Fibroblast of villous mesenchyme (primary cell): ENCODE measurements at regions not wholly inside any gene's neighbourhood (a gene's known extent, or its start where the extent isn't known, plus 50 kb on each side); places are given as distances from the start of the nearest gene placed in this dataset.

Experiments used
- DNase-seq: peaks from one replicate; pipeline ENCODE4 v3.0.0-alpha.2; 2010; ENCODE audit warnings: low read depth
- H3K4me3 ChIP-seq: 2 replicates; pipeline ENCODE4 v1.5.1; 2011; ENCODE audit warnings: low read depth, mild to moderate bottlenecking, low read length
- TF ChIP-seq, protein P1 (sequence below): IDR thresholded peaks from 2 replicates; pipeline ENCODE4 v1.5.1; 2012; ENCODE audit warnings: low read depth, mild to moderate bottlenecking, low read length; ENCODE audit not compliant: insufficient read depth

DNA sequence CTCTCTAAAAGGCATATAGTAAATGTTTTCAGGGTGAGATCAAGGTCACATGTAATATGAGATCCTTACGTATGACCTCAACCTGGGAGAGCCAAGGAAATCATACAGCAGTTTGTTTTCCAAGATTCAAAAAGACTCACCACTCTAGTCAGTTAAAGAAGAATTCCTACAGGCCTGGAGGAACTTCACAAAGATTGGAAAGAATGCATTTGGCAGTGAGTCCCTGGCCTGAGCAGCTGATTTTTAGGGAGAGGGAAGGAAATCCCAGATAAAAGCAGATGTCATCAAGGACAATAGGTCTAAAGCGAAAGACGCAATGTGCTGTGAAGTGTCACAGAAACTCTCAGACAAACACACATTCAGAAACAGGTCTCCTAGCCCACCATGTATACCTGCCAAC is 424.0 kb upstream of the ZNF462 start:
- DNase-seq = no peak
- TF ChIP-seq, protein P1, sequence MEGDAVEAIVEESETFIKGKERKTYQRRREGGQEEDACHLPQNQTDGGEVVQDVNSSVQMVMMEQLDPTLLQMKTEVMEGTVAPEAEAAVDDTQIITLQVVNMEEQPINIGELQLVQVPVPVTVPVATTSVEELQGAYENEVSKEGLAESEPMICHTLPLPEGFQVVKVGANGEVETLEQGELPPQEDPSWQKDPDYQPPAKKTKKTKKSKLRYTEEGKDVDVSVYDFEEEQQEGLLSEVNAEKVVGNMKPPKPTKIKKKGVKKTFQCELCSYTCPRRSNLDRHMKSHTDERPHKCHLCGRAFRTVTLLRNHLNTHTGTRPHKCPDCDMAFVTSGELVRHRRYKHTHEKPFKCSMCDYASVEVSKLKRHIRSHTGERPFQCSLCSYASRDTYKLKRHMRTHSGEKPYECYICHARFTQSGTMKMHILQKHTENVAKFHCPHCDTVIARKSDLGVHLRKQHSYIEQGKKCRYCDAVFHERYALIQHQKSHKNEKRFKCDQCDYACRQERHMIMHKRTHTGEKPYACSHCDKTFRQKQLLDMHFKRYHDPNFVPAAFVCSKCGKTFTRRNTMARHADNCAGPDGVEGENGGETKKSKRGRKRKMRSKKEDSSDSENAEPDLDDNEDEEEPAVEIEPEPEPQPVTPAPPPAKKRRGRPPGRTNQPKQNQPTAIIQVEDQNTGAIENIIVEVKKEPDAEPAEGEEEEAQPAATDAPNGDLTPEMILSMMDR = no peak
- H3K4me3 ChIP-seq = no peak overlapping the region

DNA sequence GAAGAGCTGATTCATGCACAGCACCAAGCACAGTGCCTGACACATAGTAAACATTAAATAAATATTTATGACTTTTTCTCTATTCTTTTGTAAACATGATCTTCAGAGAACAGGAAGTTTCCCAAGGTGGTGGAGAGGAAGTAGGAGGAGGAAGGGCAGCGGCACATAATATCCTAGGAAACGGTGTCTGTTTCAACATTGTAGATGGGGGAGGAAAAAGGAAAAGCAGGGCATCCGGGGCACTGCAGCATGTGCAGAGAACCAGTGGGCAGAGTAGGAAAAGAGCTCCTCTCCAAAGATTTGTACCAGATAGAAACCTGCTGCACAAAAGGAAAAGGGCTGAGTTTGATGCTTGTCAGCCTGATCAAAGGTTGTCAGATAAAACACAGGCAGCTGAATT is 421.7 kb upstream of the ZNF462 start:
- H3K4me3 ChIP-seq = no peak overlapping the region
- TF ChIP-seq, protein P1 = no peak
- no peak for DNase-seq

DNA sequence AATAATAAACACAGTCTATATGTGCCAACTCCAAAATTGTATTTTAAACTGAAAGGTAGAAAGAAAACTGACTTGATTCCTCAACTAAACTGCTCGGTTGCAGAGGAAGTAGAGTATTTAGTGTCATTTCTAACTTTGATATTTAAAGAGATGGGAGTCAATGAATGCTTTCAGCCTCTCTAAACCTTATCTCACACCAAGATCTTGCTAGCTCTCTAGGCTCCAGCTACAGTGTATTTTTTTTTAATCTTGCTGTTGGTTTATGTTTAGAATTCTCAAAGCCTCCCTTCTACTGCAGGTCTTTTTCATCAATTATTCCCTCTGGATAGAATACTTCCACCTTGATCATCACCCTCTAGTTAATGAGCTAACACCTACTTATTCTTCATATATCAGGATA is 419.4 kb upstream of the ZNF462 start:
- H3K4me3 ChIP-seq = no peak overlapping the region
- no peak for DNase-seq
- TF ChIP-seq, protein P1 = no peak

DNA sequence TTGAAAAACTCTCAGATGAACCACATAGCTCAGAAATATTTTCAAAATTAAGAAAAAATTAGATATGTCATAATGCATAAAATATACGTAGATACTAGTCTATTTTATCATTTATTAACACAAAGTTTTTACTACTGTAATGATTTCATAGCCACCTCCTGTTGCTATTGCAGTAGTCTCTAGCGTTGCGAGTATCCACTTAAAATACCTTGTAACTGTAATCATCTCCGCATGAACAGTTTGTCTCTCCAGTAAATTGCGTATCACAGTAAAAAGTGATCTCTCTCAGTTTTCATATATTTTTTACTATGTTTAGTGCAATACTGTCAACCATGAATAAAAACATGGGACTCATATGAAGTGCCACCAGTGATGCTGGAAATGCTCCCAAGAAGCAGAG is 417.9 kb upstream of the ZNF462 start:
- H3K4me3 ChIP-seq = no peak overlapping the region
- TF ChIP-seq, protein P1 = no peak
- no peak for DNase-seq

DNA sequence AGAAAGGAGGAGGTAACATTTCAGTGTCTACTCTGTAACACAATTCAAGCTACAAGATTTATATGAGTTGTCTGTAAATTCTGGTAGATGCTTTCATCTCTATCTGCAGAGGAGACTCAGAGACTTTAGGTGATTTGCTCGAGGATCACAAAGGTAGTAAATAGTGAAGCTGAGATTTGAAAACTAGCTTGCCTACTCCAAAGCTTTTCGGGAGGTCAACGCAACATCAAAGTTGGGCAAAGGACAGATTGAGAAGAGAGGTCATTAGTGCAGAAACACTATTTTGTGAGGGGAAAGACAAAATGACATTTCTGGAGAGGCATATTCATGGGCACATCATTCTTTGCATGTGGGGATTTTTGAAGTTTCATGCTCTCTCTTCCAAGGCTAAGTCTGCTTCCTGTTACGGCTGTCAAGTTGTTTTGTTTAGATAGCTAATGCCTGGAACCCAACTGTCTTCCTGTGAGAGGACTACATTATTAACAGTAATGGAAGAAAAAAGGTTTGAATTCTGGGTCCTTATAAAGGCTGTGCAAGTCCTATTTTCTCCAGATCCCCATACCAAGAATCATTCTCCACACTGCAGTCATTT is 413.5 kb upstream of the ZNF462 start:
- H3K4me3 ChIP-seq = no peak overlapping the region
- DNase-seq = no peak
- TF ChIP-seq, protein P1 = no peak

DNA sequence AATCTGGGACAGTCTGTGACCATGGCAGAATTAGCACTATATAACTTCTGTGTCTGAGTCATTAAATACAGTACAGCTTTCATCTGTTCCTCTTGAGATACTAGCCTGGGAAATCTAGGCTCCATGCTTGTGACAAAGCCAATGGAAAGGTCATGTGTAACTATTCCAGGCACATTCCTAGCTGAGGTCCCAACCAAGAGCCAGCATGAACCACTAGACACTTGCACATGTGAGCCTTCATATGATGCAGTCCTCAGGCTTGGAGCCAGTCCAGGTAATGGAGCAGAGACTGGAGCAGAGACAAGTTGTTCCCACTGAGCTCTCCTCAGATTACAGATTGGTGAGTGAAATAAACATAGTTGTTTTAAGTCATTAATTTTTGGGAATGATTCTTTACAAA is 412.4 kb upstream of the ZNF462 start:
- TF ChIP-seq, protein P1 = no peak
- H3K4me3 ChIP-seq = no peak overlapping the region
- DNase-seq = no peak

DNA sequence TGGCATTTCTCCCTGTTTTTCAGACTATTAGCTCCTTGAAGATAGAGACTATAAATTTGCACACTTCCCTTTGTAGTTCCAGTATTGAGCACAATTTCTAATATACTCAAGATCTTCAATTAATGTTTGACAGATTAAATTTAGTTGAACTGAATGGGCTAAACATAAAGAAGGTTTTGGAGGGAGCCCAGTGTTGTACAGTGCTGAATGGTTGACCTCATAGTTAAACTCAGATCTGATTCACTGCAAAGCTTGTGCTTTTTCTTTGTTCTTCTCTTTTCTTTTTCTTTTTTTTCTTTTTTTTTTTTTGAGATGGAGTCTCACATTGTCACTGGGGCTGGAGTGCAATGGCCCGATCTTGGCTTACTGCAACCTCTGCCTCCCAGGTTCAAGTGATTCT is 411.7 kb upstream of the ZNF462 start:
- H3K4me3 ChIP-seq = no peak overlapping the region
- TF ChIP-seq, protein P1 = no peak
- DNase-seq = no peak
